ENCODE measurements at regions not wholly inside any gene's neighbourhood (a gene's known extent, or its start where the extent isn't known, plus 50 kb on each side); places are given as distances from the start of the nearest gene placed in this dataset.

GRCh38 chr9:75431375-75431774, 343.1 kb downstream of the OSTF1 start:
- Histone ChIP-seq H3K79me2 (replicated peaks; ENCODE audit: insufficient read depth) (no peaks in the 10 kb centered on the region), H3K36me3 (ENCODE audit: insufficient read depth) (no peaks in the 10 kb centered on the region), H3K4me1 (ENCODE audit: insufficient read depth) (no peaks in the 10 kb centered on the region), H3K27me3 (ENCODE audit: insufficient read depth) (no peaks in the 10 kb centered on the region), H3K4me2 (no peak overlapping the region), H3F3A (replicated peaks; ENCODE audit: low read depth) (no peaks in the 10 kb centered on the region), H3K4me3 (no peak overlapping the region), H4K20me1 (replicated peaks; ENCODE audit: insufficient read depth) (no peaks in the 10 kb centered on the region), H3K27ac (ENCODE audit: low read depth) (no peak overlapping the region), H3K9me2 (ENCODE audit: insufficient read depth) (peaks cover 38% of the 10 kb centered on the region), H2AFZ (0 out of 2 replicates have a peak overlapping the region, but pooled peaks have one; percentile 52)
- H3K27me3 Mint-ChIP-seq (ENCODE audit: insufficient read depth, low read depth, poor library complexity): peaks cover 5% of the 10 kb centered on the region
- DNase-seq (ENCODE audit: low spot score) (no peak), ATAC-seq (no peak)
- no peaks in the 10 kb centered on the region for H3K36me3 Mint-ChIP-seq (ENCODE audit: low read depth)
- H3K4me1 Mint-ChIP-seq: no peaks in the 10 kb centered on the region
- no peaks in the 10 kb centered on the region; the same call in 2 of the 3 replicates for H3K9me3 Mint-ChIP-seq
- H3K4me3 Mint-ChIP-seq: no peak overlapping the region
- TF ChIP-seq STAT1 (IDR thresholded peaks at IDR 0.05; ENCODE audit: unreplicated experiment) (no peak), EZH2 (IDR thresholded peaks at IDR 0.05; ENCODE audit: low read depth, unreplicated experiment) (no peak)
- no peak overlapping the region for H3K27ac Mint-ChIP-seq

GRCh38 chr9:75432386-75432785, 344.1 kb downstream of the OSTF1 start:
- no peak for ATAC-seq
- Mint-ChIP-seq H3K9me3 (no peaks in the 10 kb centered on the region; the same call in 2 of the 3 replicates), H3K27me3 (ENCODE audit: insufficient read depth, low read depth, poor library complexity) (peaks cover 5% of the 10 kb centered on the region)

More at GRCh38 chr9:75432386-75432785, 344.1 kb downstream of the OSTF1 start:
- Histone ChIP-seq H3K79me2 (replicated peaks; ENCODE audit: insufficient read depth) (no peaks in the 10 kb centered on the region), H4K20me1 (replicated peaks; ENCODE audit: insufficient read depth) (no peaks in the 10 kb centered on the region), H3K4me1 (ENCODE audit: insufficient read depth) (no peaks in the 10 kb centered on the region), H3K9me2 (ENCODE audit: insufficient read depth) (peaks cover 44% of the 10 kb centered on the region), H3K27ac (ENCODE audit: low read depth) (no peak overlapping the region), H3K4me2 (no peak overlapping the region), H3F3A (replicated peaks; ENCODE audit: low read depth) (no peaks in the 10 kb centered on the region), H3K27me3 (ENCODE audit: insufficient read depth) (no peaks in the 10 kb centered on the region), H3K36me3 (ENCODE audit: insufficient read depth) (no peaks in the 10 kb centered on the region), H2AFZ (no peak overlapping the region; the same call in 1 of the 2 replicates), H3K4me3 (no peak overlapping the region)
- DNase-seq (ENCODE audit: low spot score): no peak
- Mint-ChIP-seq H3K36me3 (ENCODE audit: low read depth) (no peaks in the 10 kb centered on the region), H3K4me3 (no peak overlapping the region), H3K4me1 (no peaks in the 10 kb centered on the region), H3K27ac (no peak overlapping the region)
- TF ChIP-seq POLR2AphosphoS5 (IDR thresholded peaks at IDR 0.05; ENCODE audit: low read depth) (no peak), REST (IDR thresholded peaks at IDR 0.05; ENCODE audit: unreplicated experiment) (no peak)
